GM12875 (cell line): ENCODE measurements at regions not wholly inside any gene's neighbourhood (a gene's known extent, or its start where the extent isn't known, plus 50 kb on each side); places are given as distances from the start of the nearest gene placed in this dataset.

Experiments used
- H3K4me3 ChIP-seq: one replicate; pipeline ENCODE4 v1.5.1; 2011; ENCODE audit warnings: low read depth, low read length, control low read depth
- TF ChIP-seq, protein P1 (sequence below): IDR thresholded peaks from 2 replicates; pipeline ENCODE4 v1.5.1; 2011; ENCODE audit warnings: low read depth, mild to moderate bottlenecking, control low read depth, inconsistent platforms, low read length, moderate library complexity, borderline replicate concordance; ENCODE audit not compliant: insufficient read depth

DNA sequence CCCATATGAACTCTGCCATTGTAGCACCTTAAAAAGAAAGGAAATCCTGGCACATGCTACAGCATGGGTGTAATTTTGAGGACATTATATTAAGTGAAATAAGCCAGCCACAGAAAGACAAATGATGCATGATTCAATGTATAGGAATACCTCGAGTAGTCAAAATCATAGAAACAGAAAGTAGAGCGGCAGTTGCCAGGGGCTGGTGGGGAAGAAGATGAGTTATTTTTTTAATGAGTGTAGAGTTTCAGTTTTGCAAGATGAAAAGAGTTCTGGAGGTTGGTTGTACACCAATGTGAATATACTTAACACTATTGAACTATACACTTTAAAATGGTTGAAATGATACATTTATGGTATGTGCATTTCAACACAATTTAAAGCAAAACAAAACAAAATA is 133.0 kb downstream of the ZDHHC21 start:
- TF ChIP-seq, protein P1, sequence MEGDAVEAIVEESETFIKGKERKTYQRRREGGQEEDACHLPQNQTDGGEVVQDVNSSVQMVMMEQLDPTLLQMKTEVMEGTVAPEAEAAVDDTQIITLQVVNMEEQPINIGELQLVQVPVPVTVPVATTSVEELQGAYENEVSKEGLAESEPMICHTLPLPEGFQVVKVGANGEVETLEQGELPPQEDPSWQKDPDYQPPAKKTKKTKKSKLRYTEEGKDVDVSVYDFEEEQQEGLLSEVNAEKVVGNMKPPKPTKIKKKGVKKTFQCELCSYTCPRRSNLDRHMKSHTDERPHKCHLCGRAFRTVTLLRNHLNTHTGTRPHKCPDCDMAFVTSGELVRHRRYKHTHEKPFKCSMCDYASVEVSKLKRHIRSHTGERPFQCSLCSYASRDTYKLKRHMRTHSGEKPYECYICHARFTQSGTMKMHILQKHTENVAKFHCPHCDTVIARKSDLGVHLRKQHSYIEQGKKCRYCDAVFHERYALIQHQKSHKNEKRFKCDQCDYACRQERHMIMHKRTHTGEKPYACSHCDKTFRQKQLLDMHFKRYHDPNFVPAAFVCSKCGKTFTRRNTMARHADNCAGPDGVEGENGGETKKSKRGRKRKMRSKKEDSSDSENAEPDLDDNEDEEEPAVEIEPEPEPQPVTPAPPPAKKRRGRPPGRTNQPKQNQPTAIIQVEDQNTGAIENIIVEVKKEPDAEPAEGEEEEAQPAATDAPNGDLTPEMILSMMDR, result no peak
- no peak overlapping the region for H3K4me3 ChIP-seq

DNA sequence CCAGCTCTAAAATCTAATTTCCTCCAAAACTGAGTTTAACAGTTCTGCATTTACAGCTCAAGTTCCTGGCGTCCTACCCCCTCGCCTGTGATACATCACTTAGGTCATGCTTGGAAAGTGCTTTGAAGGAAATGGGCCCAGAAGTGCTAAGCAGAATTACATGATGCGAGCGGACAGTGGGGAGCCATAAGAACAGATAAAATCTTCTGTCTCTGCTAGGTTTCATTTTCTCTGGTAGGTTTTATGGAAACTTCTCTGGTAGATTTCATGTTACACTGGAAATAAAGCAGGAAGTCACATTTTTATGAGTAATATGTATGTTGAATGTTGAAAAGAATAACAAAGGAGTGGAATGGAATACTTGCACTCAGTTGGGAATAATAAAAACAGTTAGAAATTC is 138.3 kb downstream of the ZDHHC21 start:
- no peak overlapping the region for H3K4me3 ChIP-seq
- TF ChIP-seq, protein P1, result no peak

DNA sequence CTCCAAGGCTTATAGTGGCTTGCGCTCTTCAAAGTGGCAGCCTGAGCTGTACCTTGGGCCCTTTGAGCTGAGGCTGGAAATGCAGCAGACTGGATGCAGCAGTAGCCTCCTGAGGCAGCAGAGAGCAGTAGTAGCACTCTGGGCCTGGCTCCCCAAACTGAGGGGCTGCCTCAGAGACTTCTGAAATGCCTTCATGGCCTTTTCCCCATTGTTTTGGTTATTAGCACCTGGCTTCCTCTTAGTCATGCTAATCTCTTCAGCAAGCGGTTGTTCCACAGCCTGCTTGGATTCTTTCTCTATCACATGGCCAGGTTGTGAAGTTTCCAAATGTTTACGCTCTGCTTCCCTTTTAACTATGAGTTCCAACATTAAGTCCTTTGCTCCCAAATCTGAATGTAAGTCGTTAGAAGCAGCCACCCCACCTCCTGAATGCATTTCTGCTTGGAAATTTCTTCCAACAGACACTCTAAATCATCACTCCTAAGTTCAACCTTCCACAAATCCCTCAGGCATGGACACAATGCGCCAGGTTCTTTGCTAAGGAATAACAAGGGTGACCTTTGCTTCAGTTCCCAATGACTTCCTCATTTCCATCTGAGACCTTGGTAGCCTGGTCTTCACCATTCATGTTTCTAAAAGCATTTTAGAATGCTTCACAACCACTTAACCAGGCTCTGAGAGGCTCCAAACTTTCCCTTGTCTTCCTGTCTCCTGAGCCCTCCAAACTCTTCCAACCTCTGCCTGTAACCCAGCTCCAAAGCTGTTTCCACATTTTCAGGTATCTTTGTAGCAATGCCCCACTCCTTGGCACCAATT is 145.8 kb downstream of the ZDHHC21 start:
- H3K4me3 ChIP-seq, result no peak overlapping the region
- TF ChIP-seq, protein P1, result no peak

DNA sequence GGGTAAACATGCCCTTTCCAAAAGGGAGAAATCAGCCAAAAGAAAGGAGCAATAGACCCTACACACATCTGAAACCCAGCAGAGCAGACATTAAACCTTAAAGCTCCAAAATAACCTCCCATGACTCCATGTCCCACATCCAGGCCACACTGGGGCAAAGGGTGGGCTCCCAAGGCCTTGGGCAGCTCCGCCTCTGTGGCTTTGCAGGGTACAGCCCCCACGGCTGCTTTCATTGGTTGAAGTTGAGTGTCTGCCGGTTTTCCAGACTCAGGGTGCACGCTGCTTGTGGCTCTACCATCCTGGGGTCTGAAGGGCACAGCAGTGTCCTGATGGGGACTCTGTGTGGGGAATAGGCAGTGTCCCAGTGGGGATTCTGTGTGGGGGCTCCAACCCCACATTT is 146.5 kb downstream of the ZDHHC21 start:
- TF ChIP-seq, protein P1, result no peak
- no peak overlapping the region for H3K4me3 ChIP-seq

DNA sequence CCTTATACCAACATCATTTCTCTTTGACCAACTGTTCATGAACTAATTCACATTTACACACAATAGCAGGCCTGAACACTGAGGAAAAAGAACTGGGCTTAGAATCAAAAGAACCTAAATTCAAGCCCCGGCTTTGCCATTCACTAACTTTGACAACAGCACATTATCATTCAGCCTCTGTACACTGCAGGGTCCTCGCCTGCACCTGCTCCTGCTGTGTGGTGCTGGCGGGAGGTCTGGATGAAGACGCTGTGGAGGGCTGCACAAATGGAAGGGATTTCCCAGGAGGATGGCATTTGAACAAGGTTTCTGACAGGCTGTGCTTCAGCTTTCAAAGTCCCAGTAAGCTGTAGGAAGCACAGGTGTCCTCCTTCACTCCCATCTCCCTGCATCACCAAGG is 151.2 kb downstream of the ZDHHC21 start:
- no peak overlapping the region for H3K4me3 ChIP-seq
- TF ChIP-seq, protein P1, result no peak

DNA sequence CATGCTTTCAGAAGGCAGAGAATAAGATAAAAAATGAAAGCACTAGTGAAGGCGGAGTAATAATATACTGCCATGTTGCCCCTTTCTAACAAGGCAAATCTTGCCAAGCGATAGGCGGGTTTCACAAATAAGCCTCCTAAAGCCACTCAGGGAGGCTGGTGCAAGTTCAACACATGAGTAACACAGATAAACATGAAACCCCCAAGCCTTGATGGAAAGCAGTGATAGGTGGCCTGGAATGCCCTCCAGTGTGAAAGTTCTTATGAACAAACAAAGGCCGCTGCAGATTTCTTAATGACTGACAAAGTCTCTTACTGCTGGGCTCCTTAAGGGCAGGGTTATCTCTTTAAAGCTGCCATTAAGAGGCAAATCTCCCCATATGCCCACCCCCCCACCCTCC is 154.7 kb downstream of the ZDHHC21 start:
- TF ChIP-seq, protein P1, result no peak
- no peak overlapping the region for H3K4me3 ChIP-seq
